GM18520 (cell line): ENCODE measurements at regions not wholly inside any gene's neighbourhood (a gene's known extent, or its start where the extent isn't known, plus 50 kb on each side); places are given as distances from the start of the nearest gene placed in this dataset.

ENCODE experiments used
- ATAC-seq: cut with Tn5 transposase; IDR thresholded peaks from one replicate; pipeline ENCODE4 v1.9.1; 2021; ENCODE audit not compliant: unreplicated experiment

DNA sequence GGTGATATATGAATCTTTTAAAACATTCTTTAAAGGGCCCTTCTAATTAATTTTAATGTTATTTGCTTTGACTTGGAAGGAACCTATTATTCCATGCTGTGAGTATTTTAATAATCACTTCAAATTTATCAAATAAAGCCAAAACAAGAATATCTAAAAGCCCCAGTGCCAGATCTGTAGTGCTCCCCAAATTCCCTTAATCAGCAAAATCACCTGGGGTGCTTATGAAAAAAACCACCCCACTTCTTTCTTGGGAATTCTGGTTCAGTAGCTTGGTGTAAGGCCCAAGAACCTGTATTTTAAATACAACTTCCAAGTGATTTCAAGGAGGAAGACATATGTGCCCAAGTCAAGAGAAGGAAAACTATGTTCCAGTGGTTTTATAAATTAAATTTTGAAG, 202.4 kb upstream of the OSR1 start:
- no peak for ATAC-seq

DNA sequence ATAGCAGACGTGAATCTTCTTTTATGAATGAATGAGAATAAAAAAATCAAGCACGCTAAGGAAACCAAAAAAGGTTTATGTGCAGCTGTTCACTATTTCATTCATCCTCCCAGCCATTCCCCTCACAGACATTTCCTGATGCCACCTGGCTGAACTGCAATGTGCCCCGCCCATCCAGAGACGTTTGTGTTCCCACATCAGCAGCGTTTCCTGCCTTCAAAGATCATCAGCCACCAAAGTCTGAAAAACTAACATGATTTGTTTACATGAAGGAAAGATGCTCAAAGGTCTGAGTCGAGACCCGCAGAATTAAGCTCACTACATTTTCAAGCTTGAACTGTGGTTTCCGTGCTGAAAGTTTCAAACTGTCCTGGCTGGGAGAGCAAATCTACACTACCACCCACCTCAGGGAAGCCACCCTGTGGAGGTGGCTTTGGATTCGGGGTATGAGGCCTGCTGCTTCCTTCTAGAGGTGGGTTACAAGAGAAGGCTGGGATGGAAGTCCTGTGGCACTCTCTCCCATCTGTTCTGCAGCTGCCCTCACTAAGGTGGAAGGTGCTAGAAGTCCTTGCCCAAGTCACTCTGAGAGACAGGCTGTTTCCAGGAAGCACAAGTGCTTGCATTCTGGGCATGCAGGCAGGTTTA, 201.3 kb upstream of the OSR1 start:
- no peak for ATAC-seq

- no peak for ATAC-seq
These were observed 198.2 kb upstream of the OSR1 start for GRCh38 chr2:19556648-19557047.

- no peak for ATAC-seq
These were observed 196.1 kb upstream of the OSR1 start for GRCh38 chr2:19554520-19554919.

GRCh38 chr2:19552270-19552669, 193.8 kb upstream of the OSR1 start:
- ATAC-seq = no peak

- no peak for ATAC-seq
These were observed 192.3 kb upstream of the OSR1 start for GRCh38 chr2:19550750-19551149.

DNA sequence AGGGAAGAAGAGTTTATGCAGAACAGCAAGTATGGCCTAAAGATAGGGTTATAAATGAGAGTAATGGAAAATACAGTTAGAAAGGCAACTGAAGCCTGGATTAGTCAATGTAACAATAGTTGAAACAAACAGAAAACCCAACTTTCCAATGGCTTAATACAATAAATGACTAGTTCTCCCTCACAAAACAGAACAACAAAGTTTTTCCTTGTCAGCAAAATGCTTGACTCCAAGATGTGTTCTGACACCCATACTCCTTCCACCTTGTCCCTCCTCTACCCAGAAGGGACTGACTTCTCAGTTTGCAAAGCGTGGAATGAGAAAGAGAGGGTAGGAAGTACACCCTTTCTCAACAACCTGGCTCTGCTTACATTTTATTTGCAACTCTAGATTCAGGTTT, 191.4 kb upstream of the OSR1 start:
- no peak for ATAC-seq

GRCh38 chr2:19548116-19548515, 189.7 kb upstream of the OSR1 start:
- ATAC-seq = no peak

DNA sequence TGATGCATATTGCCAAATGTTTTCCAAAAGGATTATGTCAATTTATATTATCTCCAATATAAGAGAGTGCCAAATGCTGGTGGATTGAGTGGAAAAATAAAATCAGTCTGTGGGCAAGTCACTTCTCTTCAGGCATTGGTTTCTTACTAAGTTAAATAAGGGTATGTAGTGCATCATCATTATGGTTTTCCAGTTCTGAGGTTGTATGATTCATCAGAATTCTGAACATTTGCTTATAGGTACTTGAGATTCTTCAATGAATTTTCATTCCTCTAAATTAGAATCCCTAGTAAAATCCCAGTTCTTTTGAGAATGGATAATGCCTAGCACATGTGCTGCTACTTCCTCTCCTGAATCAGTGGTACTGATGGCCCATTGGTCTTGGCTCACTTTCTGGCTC, 188.9 kb upstream of the OSR1 start:
- ATAC-seq = no peak

DNA sequence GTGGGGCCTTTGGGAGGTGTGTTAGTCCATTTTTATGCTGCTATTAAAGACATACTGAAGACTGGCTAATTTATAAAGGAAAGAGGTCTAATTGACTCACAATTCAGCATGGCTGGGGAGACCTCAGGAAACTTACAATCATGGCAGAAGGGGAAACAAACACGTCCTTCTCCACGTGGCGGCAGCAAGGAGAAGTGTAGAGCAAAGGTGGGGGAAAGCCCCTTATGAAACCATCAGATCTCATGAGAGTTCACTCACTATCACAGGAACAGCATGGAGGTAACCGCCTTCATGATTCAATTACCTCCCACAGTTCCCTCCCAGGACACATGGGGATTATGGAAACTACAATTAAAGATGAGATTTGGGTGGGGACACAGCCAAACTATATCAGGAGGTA, 187.1 kb upstream of the OSR1 start:
- ATAC-seq = no peak

- ATAC-seq = no peak
These were observed 185.4 kb upstream of the OSR1 start for GRCh38 chr2:19543663-19544383.

- no peak for ATAC-seq
These were observed 184.6 kb upstream of the OSR1 start for GRCh38 chr2:19542796-19543662.

- no peak for ATAC-seq
These were observed 183.5 kb upstream of the OSR1 start for GRCh38 chr2:19541884-19542283.

GRCh38 chr2:19540739-19541525, 182.5 kb upstream of the OSR1 start:
- ATAC-seq = no peak

DNA sequence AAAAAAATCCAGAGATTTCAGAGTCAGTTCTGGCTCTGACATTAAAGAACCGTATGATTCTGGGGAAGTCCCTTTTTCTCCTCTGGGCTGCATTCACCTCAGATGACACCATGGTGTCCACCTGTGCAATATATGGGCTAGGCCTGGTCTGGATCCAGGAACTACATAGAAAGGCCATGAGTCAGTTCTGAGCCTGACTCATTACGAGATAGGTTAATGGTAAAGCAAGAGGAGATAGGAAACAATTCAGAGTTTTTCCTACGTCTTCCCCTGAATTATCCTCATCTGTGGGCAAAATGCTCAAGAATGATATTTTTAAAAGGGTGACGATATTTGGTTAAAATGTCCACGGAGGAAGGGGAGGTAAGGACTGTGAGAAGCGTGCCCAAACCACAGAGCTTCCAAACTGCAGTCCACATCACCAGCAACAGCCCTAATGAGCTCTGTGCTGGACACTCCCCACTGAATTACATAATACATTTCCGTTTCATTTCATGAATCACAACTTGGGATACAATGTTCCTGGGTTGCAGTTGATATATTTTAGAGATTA, 180.1 kb upstream of the OSR1 start:
- no peak for ATAC-seq

DNA sequence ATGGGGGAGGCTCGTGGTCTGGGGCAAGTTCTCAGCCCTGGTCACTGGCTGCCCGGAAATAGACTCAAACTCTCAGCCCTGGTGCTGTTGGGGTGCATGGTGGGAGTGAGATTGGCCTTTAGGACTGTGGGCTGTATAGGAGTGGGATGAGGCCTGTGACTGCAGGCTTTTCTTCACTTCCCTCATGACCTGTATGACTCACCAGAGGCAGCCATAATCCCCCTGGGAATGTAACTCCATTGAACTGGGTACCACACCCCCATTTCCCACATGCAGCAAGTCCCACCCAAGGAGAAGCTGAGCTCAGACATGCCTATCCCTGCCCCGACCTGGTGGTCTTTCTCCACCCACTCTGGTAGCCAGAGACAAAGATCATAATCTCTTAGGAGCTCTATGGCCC, 177.7 kb upstream of the OSR1 start:
- ATAC-seq = no peak

DNA sequence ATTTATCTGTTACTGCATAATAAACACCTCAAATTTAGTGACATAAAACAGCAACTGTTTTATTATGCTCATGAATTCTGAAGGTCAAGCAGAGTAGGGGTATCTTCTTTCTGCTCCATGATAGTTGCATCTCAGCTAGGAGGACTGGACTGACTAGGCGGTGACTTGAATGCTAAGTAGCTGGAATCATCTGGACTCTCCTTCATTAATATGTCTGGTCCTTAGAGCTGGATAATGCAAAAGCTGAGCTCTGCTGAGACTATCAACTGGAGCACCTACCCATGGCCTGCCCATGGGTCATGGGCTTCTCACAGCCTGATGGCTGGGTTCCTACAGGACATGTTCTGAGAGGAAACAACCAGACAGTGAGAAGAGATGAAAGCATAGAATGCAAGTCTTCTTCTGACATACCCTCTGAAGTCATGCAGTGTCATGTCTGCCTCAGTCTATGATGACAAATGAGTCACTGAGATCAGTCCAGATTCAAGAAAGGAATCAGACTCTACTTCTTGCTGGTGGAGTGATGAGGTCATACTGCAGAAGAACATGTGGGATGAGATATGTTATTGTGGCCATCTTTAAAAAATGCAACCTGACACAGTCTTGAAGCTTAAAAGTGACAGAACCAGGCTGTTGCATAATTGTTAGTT, 174.2 kb upstream of the OSR1 start:
- no peak for ATAC-seq

- ATAC-seq = no peak
These were observed 171.3 kb upstream of the OSR1 start for GRCh38 chr2:19529677-19530076.

DNA sequence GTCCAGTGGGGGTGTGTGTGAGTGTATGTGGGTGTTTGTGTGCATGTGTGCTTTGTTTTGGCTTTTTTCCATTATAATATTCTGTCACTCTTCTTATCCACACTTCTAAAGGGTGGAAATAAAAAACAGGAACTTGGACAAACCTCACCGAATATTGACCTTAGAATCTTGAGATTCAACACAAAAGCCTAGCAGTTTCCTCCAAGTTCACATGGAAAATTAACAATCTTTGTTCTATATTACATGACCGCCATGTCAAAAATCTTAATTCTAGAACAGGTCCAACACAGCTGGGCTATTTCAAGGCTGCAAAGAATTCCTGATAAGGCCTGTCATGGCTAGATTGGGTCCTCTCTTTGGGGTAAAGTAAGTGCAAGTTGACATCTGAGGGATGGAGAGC, 169.3 kb upstream of the OSR1 start:
- ATAC-seq = no peak

GRCh38 chr2:19525313-19525712, 166.9 kb upstream of the OSR1 start:
- no peak for ATAC-seq
